ENCODE measurements at regions not wholly inside any gene's neighbourhood (a gene's known extent, or its start where the extent isn't known, plus 50 kb on each side); places are given as distances from the start of the nearest gene placed in this dataset.
A peak's percentile ranks its signal among the peaks of the same experiment; 100 is the strongest.

DNA sequence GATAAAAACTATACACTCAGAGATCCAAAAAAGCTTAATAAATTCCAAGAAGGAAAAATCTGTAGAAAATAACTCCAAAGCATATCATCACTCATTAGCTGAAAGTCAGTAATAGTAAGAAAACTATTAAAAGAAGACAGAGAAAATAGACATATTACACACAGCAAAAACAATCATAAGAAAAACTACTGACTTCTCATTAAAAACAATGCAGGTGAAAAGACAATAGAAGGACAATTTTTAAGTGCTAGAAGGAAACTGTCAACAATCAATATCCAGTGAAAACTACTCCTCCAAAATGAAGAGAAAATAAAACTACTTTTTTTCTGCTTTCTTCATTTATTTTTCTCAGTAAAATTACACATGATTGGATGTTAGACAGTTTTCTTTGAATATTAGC lies 56.5 kb downstream of the BLID start:
- DNase-seq (ENCODE audit: low read depth, low spot score): peak; percentile 10
- POLR2A ChIA-PET: no interaction called here
- no peaks in the 10 kb centered on the region for H3K36me3 ChIP-seq (ENCODE audit: control insufficient read depth in 1 of 2, insufficient read depth in 2 of 2, low read length in 2 of 2)
- H4K20me1 ChIP-seq (ENCODE audit: insufficient read depth): no peaks in the 10 kb centered on the region
- H3K4me3 ChIP-seq (replicated peaks in 1 of 2; ENCODE audit: low read depth in 1 of 2, low read length in 2 of 2): no peak overlapping the region
- RAD21 ChIA-PET (ENCODE audit: low non-redundant PET in 1 of 2, low total read pairs in 2 of 2, uncharacterized antibody in 2 of 2, unreplicated experiment in 2 of 2): no interaction called here
- no peak overlapping the region for H3K9ac ChIP-seq (ENCODE audit: low read length)
- peaks cover 3 to 5% of the 10 kb centered on the region in 2 experiments for H3K9me3 ChIP-seq (ENCODE audit: control insufficient read depth in 1 of 2, insufficient read depth in 1 of 2, low read depth in 1 of 2, low read length in 2 of 2)
- no peaks in the 10 kb centered on the region for H3K79me2 ChIP-seq (ENCODE audit: insufficient read depth, low read length)
- intact Hi-C loops (cut with micrococcal nuclease): no loop called here
- H3K9me2 ChIP-seq (ENCODE audit: insufficient read depth): no peaks in the 10 kb centered on the region
- ATAC-seq: no peak
- no peak overlapping the region for H2AFZ ChIP-seq (ENCODE audit: low read depth, low read length, poor library complexity, severe bottlenecking)
- H3K4me2 ChIP-seq (ENCODE audit: low read length): no peak overlapping the region
- no peaks in the 10 kb centered on the region for H3K27me3 ChIP-seq (ENCODE audit: insufficient read depth, low read length)
- BruUV-seq (replicated peaks): no TSS peak
- H3K4me1 ChIP-seq (ENCODE audit: control insufficient read depth in 1 of 2, insufficient read depth in 2 of 2, low read length in 2 of 2): no peaks in the 10 kb centered on the region
- TF ChIP-seq CBX3 (IDR thresholded peaks at IDR 0.05; ENCODE audit: low read depth) (peak; percentile 90; the same call in 1 of the 2 replicates), POLR2A (IDR thresholded peaks at IDR 0.05; ENCODE audit: borderline replicate concordance, extremely low read depth, insufficient read depth, insufficient read length) (no peak), SRF (IDR thresholded peaks at IDR 0.05; ENCODE audit: low read depth) (0 out of 2 replicates have a peak, but pooled peaks have one; percentile 17), CEBPB (IDR thresholded peaks at IDR 0.05; ENCODE audit: low read depth) (peak; percentile 23; the same call in 1 of the 2 replicates), JUND (IDR thresholded peaks at IDR 0.05) (0 out of 2 replicates have a peak, but pooled peaks have one; percentile 13)
- CTCF ChIA-PET: no interaction called here
- H3K27ac ChIP-seq (ENCODE audit: low read depth, low read length): no peak overlapping the region

DNA sequence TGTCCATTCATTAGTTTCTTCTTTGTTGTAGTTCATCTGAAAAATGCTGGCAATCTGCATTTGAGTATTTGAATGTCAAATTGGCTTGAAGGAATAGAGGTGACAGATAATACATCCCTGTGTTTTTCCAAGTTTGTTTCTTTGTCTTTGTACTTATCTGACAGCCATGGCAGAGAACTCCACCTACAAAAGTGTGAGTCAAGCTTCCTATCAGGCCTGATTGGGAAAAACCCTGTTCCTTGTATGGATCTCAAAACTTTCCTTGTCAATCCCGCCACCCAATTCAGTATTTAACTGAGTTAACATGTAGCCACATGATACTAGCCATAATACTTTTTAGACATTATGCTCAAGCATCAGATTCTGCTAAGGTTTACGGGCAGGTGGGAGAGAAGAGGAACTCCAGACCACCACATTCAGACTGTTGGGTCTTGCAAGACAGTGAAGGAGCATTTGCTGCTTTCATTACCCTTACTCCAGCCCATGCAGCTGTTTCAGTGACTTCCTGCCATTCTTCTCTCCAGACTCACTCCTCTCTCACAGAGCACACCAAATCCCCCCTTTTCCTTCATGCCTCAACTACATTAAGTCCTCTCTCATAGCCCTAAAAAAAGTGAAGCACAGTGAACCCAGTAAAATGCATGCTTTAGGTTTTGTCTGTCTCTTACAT lies 65.9 kb downstream of the BLID start:
- no TSS peak for BruUV-seq (replicated peaks)
- H3K4me3 ChIP-seq (replicated peaks in 1 of 2; ENCODE audit: low read depth in 1 of 2, low read length in 2 of 2): no peak overlapping the region
- H3K4me2 ChIP-seq (ENCODE audit: low read length): no peak overlapping the region
- ATAC-seq: no peak
- peaks cover 3 to 4% of the 10 kb centered on the region in 2 experiments; a peak in 3 of 4 replicates for H3K9me3 ChIP-seq (ENCODE audit: control insufficient read depth in 1 of 2, insufficient read depth in 1 of 2, low read depth in 1 of 2, low read length in 2 of 2)
- no peaks in the 10 kb centered on the region for H3K4me1 ChIP-seq (ENCODE audit: control insufficient read depth in 1 of 2, insufficient read depth in 2 of 2, low read length in 2 of 2)
- ChIA-PET CTCF (no interaction called here), POLR2A (no interaction called here), RAD21 (ENCODE audit: low non-redundant PET in 1 of 2, low total read pairs in 2 of 2, uncharacterized antibody in 2 of 2, unreplicated experiment in 2 of 2) (no interaction called here)
- H4K20me1 ChIP-seq (ENCODE audit: insufficient read depth): no peaks in the 10 kb centered on the region
- no peaks in the 10 kb centered on the region for H3K79me2 ChIP-seq (ENCODE audit: insufficient read depth, low read length)
- DNase-seq (ENCODE audit: low read depth, low spot score): no peak
- H3K27me3 ChIP-seq (ENCODE audit: insufficient read depth, low read length): no peaks in the 10 kb centered on the region
- intact Hi-C loops (cut with micrococcal nuclease): no loop called here
- H3K27ac ChIP-seq (ENCODE audit: low read depth, low read length): no peak overlapping the region
- no peaks in the 10 kb centered on the region for H3K36me3 ChIP-seq (ENCODE audit: control insufficient read depth in 1 of 2, insufficient read depth in 2 of 2, low read length in 2 of 2)
- no peak overlapping the region for H3K9ac ChIP-seq (ENCODE audit: low read length)
- H3K9me2 ChIP-seq (ENCODE audit: insufficient read depth): no peaks in the 10 kb centered on the region
- no peak overlapping the region for H2AFZ ChIP-seq (ENCODE audit: low read depth, low read length, poor library complexity, severe bottlenecking)
- TF ChIP-seq EGR1 (IDR thresholded peaks at IDR 0.05; ENCODE audit: low read depth) (no peak), ZFX (IDR thresholded peaks at IDR 0.05) (no peak), ELF1 (IDR thresholded peaks at IDR 0.05; ENCODE audit: borderline replicate concordance, low read depth) (no peak), ZNF274 (IDR thresholded peaks at IDR 0.05; ENCODE audit: low read depth, low read length) (no peak), RAD21 (IDR thresholded peaks at IDR 0.05; ENCODE audit: low read depth) (no peak), FOSL1 (IDR thresholded peaks at IDR 0.05; ENCODE audit: low read depth) (no peak), EZH2phosphoT487 (IDR thresholded peaks at IDR 0.05; ENCODE audit: borderline replicate concordance) (no peak), SIN3A (IDR thresholded peaks at IDR 0.05; ENCODE audit: low read depth) (no peak), JUND (IDR thresholded peaks at IDR 0.05) (no peak)
- TF ChIP-seq, protein P1, sequence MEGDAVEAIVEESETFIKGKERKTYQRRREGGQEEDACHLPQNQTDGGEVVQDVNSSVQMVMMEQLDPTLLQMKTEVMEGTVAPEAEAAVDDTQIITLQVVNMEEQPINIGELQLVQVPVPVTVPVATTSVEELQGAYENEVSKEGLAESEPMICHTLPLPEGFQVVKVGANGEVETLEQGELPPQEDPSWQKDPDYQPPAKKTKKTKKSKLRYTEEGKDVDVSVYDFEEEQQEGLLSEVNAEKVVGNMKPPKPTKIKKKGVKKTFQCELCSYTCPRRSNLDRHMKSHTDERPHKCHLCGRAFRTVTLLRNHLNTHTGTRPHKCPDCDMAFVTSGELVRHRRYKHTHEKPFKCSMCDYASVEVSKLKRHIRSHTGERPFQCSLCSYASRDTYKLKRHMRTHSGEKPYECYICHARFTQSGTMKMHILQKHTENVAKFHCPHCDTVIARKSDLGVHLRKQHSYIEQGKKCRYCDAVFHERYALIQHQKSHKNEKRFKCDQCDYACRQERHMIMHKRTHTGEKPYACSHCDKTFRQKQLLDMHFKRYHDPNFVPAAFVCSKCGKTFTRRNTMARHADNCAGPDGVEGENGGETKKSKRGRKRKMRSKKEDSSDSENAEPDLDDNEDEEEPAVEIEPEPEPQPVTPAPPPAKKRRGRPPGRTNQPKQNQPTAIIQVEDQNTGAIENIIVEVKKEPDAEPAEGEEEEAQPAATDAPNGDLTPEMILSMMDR (IDR thresholded peaks at IDR 0.05 in 2 of 3, conservative IDR thresholded peaks at IDR 0.05 in 1 of 3; ENCODE audit: borderline replicate concordance in 1 of 3, insufficient read depth in 1 of 3, low read depth in 2 of 3, low read length in 2 of 3): no peak

All from HCT116 (cell line).